ENCODE measurements at regions not wholly inside any gene's neighbourhood (a gene's known extent, or its start where the extent isn't known, plus 50 kb on each side); places are given as distances from the start of the nearest gene placed in this dataset.
"Not testable (repeated sequence)": the region's sequence is repeated elsewhere in the genome, so short reads cannot be mapped to it uniquely, and the experiment has no call there.

- DNase-seq (ENCODE audit: low read depth) = no peak
These were observed 52.4 kb upstream of the SLC1A4 start for GRCh38 chr2:64936809-64937208.

GRCh38 chr2:64937314-64937686 is 51.9 kb upstream of the SLC1A4 start:
- DNase-seq (ENCODE audit: low read depth) = not testable (repeated sequence)

- DNase-seq (ENCODE audit: low read depth) = no peak
These were observed 51.3 kb upstream of the SLC1A4 start for GRCh38 chr2:64937687-64938491.

- no peak for DNase-seq (ENCODE audit: low read depth)
These were observed 50.5 kb upstream of the SLC1A4 start for GRCh38 chr2:64938607-64939285.

GRCh38 chr2:64939332-64939917 is 49.8 kb upstream of the SLC1A4 start:
- no peak for DNase-seq (ENCODE audit: low read depth)
